GM19351 (cell line): ENCODE measurements at regions not wholly inside any gene's neighbourhood (a gene's known extent, or its start where the extent isn't known, plus 50 kb on each side); places are given as distances from the start of the nearest gene placed in this dataset.
"Not testable (repeated sequence)": the region's sequence is repeated elsewhere in the genome, so short reads cannot be mapped to it uniquely, and the experiment has no call there.

Experiments used
- ATAC-seq: cut with Tn5 transposase; IDR thresholded peaks from one replicate; pipeline ENCODE4 v1.9.1; 2021; ENCODE audit warnings: mild to moderate bottlenecking, moderate library complexity; ENCODE audit not compliant: unreplicated experiment

GRCh38 chr4:155025762-155026457 lies 182.5 kb upstream of the NPY2R start:
- ATAC-seq = peak; percentile 94

GRCh38 chr4:155026715-155027114 lies 181.7 kb upstream of the NPY2R start:
- ATAC-seq = no peak

GRCh38 chr4:155032521-155033229 lies 175.8 kb upstream of the NPY2R start:
- ATAC-seq = peak; percentile 84

GRCh38 chr4:155033604-155034003 lies 174.8 kb upstream of the NPY2R start:
- ATAC-seq = no peak

GRCh38 chr4:155037031-155037430 lies 171.4 kb upstream of the NPY2R start:
- no peak for ATAC-seq

- ATAC-seq = no peak
Observed at GRCh38 chr4:155038459-155038858, 170.0 kb upstream of the NPY2R start.

- no peak for ATAC-seq
Observed at GRCh38 chr4:155039162-155039561, 169.3 kb upstream of the NPY2R start.

GRCh38 chr4:155040031-155040430 lies 168.4 kb upstream of the NPY2R start:
- no peak for ATAC-seq

- ATAC-seq = no peak
Observed at GRCh38 chr4:155042014-155042413, 166.4 kb upstream of the NPY2R start.

GRCh38 chr4:155044251-155044650 lies 164.2 kb upstream of the NPY2R start:
- not testable (repeated sequence) for ATAC-seq

GRCh38 chr4:155047755-155048154 lies 160.7 kb upstream of the NPY2R start:
- no peak for ATAC-seq

- not testable (repeated sequence) for ATAC-seq
Observed at GRCh38 chr4:155054042-155054441, 154.4 kb upstream of the NPY2R start.

GRCh38 chr4:155060419-155060818 lies 148.0 kb upstream of the NPY2R start:
- no peak for ATAC-seq

GRCh38 chr4:155060873-155061272 lies 147.6 kb upstream of the NPY2R start:
- no peak for ATAC-seq

GRCh38 chr4:155062948-155063347 lies 145.5 kb upstream of the NPY2R start:
- ATAC-seq = no peak

GRCh38 chr4:155064934-155065333 lies 143.5 kb upstream of the NPY2R start:
- not testable (repeated sequence) for ATAC-seq

GRCh38 chr4:155066871-155067270 lies 141.6 kb upstream of the NPY2R start:
- no peak for ATAC-seq

GRCh38 chr4:155071962-155072361 lies 136.5 kb upstream of the NPY2R start:
- ATAC-seq = peak; percentile 9

- peak; percentile 86 for ATAC-seq
Observed at GRCh38 chr4:155072417-155072816, 136.0 kb upstream of the NPY2R start.

- no peak for ATAC-seq
Observed at GRCh38 chr4:155073852-155074251, 134.6 kb upstream of the NPY2R start.

GRCh38 chr4:155076256-155076785 lies 132.1 kb upstream of the NPY2R start:
- ATAC-seq = no peak
